ENCODE measurements at regions not wholly inside any gene's neighbourhood (a gene's known extent, or its start where the extent isn't known, plus 50 kb on each side); places are given as distances from the start of the nearest gene placed in this dataset.

DNA sequence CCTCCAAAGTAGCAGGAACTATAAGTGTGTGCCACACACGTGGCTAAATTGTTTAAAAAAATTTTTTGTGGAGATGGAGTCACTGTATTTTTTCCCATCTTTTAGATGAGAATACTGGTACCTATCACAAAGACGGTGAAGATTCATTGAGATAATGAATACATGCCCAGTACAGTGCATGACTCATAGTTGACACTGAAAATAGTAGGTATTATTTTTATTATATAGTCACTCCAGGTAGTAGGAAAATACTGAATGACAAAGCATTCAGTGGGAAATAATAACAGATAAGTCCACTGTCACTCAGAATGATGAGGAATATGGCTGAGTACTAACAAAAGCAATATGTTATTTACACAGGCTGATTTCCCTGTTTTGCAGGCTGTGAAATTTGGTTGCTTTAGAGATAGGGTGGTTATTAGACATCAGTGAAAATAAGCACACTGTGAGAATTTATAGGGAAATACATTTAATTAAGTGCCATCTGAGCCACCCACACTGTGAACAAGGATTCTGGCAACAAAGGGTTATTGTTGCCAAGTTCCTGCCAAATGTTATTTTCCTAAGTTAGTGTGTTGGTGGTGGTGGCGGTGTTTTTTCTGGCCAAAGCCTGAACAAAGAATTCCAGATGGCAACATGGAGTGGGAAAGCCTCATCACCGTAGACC is 129.8 kb upstream of the FOXQ1 start:
- Histone ChIP-seq H3K4me2 (no peak overlapping the region), H3K27me3 (ENCODE audit: insufficient read depth) (no peaks in the 10 kb centered on the region; the same call in 1 of the 2 replicates), H2AFZ (ENCODE audit: low read depth) (no peak overlapping the region), H3K9ac (no peak overlapping the region), H3K9me2 (no peaks in the 10 kb centered on the region), H3K27ac (ENCODE audit: low read depth in 2 of 2, low read length in 1 of 2) (no peak overlapping the region), H3F3A (replicated peaks; ENCODE audit: insufficient read depth) (no peaks in the 10 kb centered on the region), H4K20me1 (ENCODE audit: insufficient read depth) (no peaks in the 10 kb centered on the region), H3K9me3 (no peaks in the 10 kb centered on the region), H3K79me2 (ENCODE audit: insufficient read depth) (no peaks in the 10 kb centered on the region), H3K36me3 (replicated peaks in 1 of 2; ENCODE audit: control insufficient read depth in 1 of 2, insufficient read depth in 2 of 2, low read length in 1 of 2) (no peaks in the 10 kb centered on the region), H3K4me1 (ENCODE audit: control insufficient read depth in 1 of 2, insufficient read depth in 2 of 2, low read depth in 1 of 2, low read length in 1 of 2) (no peaks in the 10 kb centered on the region), H3K4me3 (ENCODE audit: low read depth in 2 of 2, low read length in 1 of 2) (no peak overlapping the region)
- POLR2A ChIA-PET, result no interaction called here
- no peak for DNase-seq
- WGBS (ENCODE audit: low lambda C conversion rate), result under 1% methylated on average over 4 of the region's 4 CpGs
- TF ChIP-seq RXRA (IDR thresholded peaks at IDR 0.05; ENCODE audit: borderline replicate concordance, low read depth), result no peak
- TF ChIP-seq CHD2 (IDR thresholded peaks at IDR 0.05; ENCODE audit: low read length, partially characterized antibody), result no peak
- no peak for TF ChIP-seq RFX5 (IDR thresholded peaks at IDR 0.05; ENCODE audit: low read length)
- no peak for TF ChIP-seq MEF2A (IDR thresholded peaks at IDR 0.05; ENCODE audit: borderline replicate concordance, low read depth)
- no peak for TF ChIP-seq POLR2AphosphoS5 (IDR thresholded peaks at IDR 0.05; ENCODE audit: low read depth, low read length)
- TF ChIP-seq TEAD4 (IDR thresholded peaks at IDR 0.05; ENCODE audit: borderline replicate concordance, insufficient read depth), result no peak
- TF ChIP-seq, protein P1, sequence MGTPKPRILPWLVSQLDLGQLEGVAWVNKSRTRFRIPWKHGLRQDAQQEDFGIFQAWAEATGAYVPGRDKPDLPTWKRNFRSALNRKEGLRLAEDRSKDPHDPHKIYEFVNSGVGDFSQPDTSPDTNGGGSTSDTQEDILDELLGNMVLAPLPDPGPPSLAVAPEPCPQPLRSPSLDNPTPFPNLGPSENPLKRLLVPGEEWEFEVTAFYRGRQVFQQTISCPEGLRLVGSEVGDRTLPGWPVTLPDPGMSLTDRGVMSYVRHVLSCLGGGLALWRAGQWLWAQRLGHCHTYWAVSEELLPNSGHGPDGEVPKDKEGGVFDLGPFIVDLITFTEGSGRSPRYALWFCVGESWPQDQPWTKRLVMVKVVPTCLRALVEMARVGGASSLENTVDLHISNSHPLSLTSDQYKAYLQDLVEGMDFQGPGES (IDR thresholded peaks at IDR 0.05; ENCODE audit: low read depth, low read length), result no peak
- TF ChIP-seq GABPA (IDR thresholded peaks at IDR 0.05; ENCODE audit: low read depth), result no peak
- TF ChIP-seq TAF1 (IDR thresholded peaks at IDR 0.05; ENCODE audit: borderline replicate concordance, low read depth, low read length), result no peak
- no peak for TF ChIP-seq SMC3 (IDR thresholded peaks at IDR 0.05; ENCODE audit: low read depth, low read length)
- TF ChIP-seq FOXJ3 (CRISPR knock-in tag; IDR thresholded peaks at IDR 0.05), result no peak
- TF ChIP-seq, protein P2, sequence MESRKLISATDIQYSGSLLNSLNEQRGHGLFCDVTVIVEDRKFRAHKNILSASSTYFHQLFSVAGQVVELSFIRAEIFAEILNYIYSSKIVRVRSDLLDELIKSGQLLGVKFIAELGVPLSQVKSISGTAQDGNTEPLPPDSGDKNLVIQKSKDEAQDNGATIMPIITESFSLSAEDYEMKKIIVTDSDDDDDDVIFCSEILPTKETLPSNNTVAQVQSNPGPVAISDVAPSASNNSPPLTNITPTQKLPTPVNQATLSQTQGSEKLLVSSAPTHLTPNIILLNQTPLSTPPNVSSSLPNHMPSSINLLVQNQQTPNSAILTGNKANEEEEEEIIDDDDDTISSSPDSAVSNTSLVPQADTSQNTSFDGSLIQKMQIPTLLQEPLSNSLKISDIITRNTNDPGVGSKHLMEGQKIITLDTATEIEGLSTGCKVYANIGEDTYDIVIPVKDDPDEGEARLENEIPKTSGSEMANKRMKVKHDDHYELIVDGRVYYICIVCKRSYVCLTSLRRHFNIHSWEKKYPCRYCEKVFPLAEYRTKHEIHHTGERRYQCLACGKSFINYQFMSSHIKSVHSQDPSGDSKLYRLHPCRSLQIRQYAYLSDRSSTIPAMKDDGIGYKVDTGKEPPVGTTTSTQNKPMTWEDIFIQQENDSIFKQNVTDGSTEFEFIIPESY (IDR thresholded peaks at IDR 0.05; ENCODE audit: borderline replicate concordance, low read depth), result no peak
- CTCF ChIA-PET, result no interaction called here

DNA sequence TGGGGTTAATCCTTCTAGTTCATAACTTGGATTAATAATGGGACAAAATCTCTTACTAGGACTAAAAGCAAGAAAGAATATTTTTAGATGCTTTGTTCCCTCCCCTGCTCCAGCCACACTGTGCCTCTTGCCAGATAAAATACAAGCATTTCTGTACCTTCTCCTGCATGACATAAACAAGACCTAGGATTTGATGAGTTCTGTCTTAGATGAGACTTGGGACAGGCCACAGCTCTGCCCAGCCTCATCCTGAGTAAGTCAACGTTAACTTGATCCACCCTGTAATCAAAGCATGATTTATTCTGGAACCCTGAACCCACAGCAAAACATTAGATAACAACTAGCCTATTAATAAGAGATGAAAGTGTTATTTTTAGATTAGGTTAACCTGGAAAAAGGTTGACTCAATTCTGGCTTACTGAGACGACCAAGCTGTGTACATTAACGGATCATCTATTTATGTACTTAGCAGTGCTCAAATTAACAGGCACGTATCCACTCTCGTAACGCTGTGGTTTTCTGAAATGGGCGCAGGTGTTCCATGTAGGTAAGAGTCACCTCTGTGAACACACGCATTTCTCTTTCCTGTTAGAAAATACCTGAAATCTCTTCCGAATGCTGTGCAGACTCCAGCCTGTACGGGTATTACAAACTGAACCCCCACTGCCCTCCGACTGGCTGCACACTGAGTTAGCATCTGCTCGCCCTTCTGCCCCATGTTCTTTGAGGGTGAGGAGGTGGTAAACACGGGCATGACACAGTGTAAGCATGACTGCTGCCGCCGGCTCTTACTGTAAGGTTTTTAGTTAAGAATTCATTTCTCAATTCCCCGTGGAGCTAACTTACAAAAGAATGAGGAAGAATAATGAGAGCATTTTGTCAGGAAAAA is 132.1 kb upstream of the FOXQ1 start:
- no peaks in the 10 kb centered on the region for H3K4me1 ChIP-seq (ENCODE audit: control insufficient read depth in 1 of 2, insufficient read depth in 2 of 2, low read depth in 1 of 2, low read length in 1 of 2)
- peaks cover 13% of the 10 kb centered on the region; the same call in 1 of the 2 replicates for H3K27me3 ChIP-seq (ENCODE audit: insufficient read depth)
- no peaks in the 10 kb centered on the region for H4K20me1 ChIP-seq (ENCODE audit: insufficient read depth)
- POLR2A ChIA-PET, result no interaction called here
- H3K36me3 ChIP-seq (replicated peaks in 1 of 2; ENCODE audit: control insufficient read depth in 1 of 2, insufficient read depth in 2 of 2, low read length in 1 of 2), result no peaks in the 10 kb centered on the region
- H2AFZ ChIP-seq (ENCODE audit: low read depth), result no peak overlapping the region
- no peaks in the 10 kb centered on the region for H3K9me2 ChIP-seq
- H3K27ac ChIP-seq (ENCODE audit: low read depth in 2 of 2, low read length in 1 of 2), result no peak overlapping the region
- no peaks in the 10 kb centered on the region for H3K79me2 ChIP-seq (ENCODE audit: insufficient read depth)
- TF ChIP-seq FOXJ3 (CRISPR knock-in tag; IDR thresholded peaks at IDR 0.05) (no peak), NRF1 (IDR thresholded peaks at IDR 0.05; ENCODE audit: low read depth, low read length) (no peak), POLR2AphosphoS5 (IDR thresholded peaks at IDR 0.05; ENCODE audit: low read depth, low read length) (no peak)
- TF ChIP-seq, protein P1 (IDR thresholded peaks at IDR 0.05; ENCODE audit: low read depth, low read length), result no peak
- CTCF ChIA-PET, result no interaction called here
- no peak for DNase-seq
- no peaks in the 10 kb centered on the region for H3F3A ChIP-seq (replicated peaks; ENCODE audit: insufficient read depth)
- H3K4me2 ChIP-seq, result no peak overlapping the region
- WGBS (ENCODE audit: low lambda C conversion rate), result 12% methylated on average over 16 of the region's 16 CpGs
- H3K4me3 ChIP-seq (ENCODE audit: low read depth in 2 of 2, low read length in 1 of 2), result no peak overlapping the region
- no peak overlapping the region for H3K9ac ChIP-seq
- no peaks in the 10 kb centered on the region for H3K9me3 ChIP-seq

Measured in SK-N-SH (cell line).